Jurkat, Clone E6-1 (cell line): ENCODE measurements at regions not wholly inside any gene's neighbourhood (a gene's known extent, or its start where the extent isn't known, plus 50 kb on each side); places are given as distances from the start of the nearest gene placed in this dataset.

Experiments used
- DNase-seq: peaks from one replicate; pipeline ENCODE4 v3.0.0-alpha.2; 2011; ENCODE audit warnings: low read depth, low spot score
- H3K4me3 ChIP-seq: 2 replicates; pipeline ENCODE4 v1.5.1; 2011; ENCODE audit warnings: mild to moderate bottlenecking, low read length, control low read depth, moderate library complexity

- DNase-seq = no peak
- H3K4me3 ChIP-seq = no peak overlapping the region
Observed at GRCh38 chr5:1673042-1673677, 126.5 kb downstream of the MRPL36 start.

DNA sequence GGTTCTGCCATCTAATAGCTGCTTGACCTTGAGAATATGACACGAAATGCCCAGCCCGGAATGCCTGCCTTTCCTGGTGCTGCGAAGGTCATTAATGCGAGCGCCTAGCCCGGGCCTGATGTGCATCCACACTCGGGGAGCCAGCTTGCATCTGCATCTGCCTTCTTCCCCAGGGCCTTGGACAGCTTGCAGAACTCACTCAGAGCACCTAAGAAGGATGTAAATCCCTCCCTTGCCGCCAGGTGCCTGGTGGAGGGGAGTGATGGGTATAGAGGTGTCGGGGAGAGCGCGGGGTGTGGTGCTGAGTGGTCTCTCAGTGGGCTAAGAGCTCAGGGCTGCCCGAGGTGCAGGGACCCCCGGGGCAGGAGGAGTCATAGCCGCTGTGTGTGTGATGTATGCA lies 127.2 kb downstream of the MRPL36 start:
- no peak for DNase-seq
- no peak overlapping the region for H3K4me3 ChIP-seq

GRCh38 chr5:1671351-1671750 lies 128.3 kb downstream of the MRPL36 start:
- no peak for DNase-seq
- H3K4me3 ChIP-seq = no peak overlapping the region

DNA sequence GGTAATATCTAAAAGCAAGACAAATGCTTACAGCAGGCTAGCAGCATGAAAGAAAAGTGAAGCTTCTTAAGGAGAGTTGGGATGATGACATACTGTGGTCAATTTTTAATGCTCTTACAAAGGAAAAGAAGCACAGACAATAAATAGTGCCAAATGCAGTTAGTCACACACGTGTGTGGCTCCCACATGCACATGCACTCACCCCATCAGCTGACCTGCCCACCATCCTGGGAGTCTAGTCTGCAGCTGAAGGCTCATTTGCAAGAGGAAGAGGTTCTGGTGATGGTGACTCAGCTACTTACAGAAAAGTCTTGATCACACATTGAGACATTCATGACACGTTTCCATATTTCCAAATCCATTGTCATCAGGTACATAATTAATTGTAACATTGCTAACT lies 129.3 kb downstream of the MRPL36 start:
- no peak overlapping the region for H3K4me3 ChIP-seq
- no peak for DNase-seq

DNA sequence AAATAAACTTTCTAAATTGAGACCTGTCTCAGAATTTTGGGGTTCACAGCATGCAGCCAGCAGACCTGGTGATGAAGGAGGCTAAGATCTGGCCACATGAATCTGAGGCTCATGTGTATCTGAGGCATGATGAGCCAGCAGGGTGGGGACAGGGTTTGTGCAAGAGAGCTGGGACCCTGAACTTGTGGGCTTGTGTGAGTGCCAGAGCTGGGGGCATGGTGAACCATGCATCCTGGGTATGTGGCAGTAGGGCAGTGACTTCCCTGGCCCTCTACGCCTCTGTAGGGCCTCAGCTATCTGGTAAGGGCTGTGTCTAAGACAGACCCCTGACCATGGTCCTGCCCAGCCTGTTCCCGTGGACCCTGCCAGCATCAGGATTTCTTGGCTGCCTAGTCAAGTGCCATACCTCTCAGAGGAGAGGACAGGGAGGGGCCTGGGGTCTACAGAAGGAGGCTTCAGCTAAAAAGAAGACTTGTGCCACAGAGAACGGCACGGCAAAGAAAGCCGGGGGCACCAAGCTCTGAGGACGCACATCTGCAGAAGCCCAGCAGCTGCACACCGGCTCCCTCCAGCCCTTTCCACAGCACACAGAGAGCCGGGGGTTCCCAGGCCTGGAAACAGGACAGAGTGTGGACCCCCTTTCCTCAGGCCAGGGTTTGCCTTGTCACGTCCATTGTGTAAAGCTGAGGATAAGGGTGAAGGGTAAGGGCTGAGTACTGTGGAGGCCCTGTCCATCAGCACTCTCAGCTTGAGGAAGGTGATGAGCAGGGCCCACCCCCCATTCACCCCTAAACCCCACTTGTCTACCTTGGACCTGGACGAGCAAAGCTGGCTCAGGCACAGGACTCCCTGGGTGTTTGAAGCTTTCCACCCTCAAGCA lies 130.1 kb downstream of the MRPL36 start:
- DNase-seq = no peak
- no peak overlapping the region for H3K4me3 ChIP-seq

GRCh38 chr5:1668141-1668721 lies 131.4 kb downstream of the MRPL36 start:
- H3K4me3 ChIP-seq = no peak overlapping the region
- DNase-seq = no peak

DNA sequence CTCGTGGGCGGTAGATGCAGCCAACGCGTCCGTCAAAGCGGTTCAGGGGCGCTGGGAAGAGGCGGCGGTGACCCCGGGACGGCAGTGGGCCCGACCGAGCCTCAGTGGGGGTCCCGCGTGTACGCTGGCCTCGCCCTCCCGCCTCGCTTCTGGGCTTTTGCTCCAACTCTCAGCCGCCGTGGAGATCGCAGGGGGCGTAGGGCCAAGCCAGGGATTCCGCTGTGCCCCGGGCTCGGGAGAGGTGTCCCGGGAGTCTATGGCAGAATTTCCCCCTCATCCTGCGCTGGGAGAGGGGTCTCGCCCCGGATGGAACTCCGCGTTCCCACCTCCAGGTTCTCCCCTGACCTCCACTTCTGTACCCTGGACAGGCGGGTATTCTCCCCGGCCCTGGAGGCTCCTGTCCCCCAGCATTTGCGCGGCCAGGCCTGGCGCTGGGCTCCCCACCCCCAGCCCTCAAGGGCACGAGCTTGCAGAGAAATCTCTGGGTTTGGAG lies 131.9 kb downstream of the MRPL36 start:
- no peak for DNase-seq
- no peak overlapping the region for H3K4me3 ChIP-seq

GRCh38 chr5:1666812-1667588 lies 132.6 kb downstream of the MRPL36 start:
- DNase-seq = no peak
- H3K4me3 ChIP-seq = no peak overlapping the region

- no peak overlapping the region for H3K4me3 ChIP-seq
- DNase-seq = no peak
Observed at GRCh38 chr5:1666221-1666620, 133.4 kb downstream of the MRPL36 start.

- H3K4me3 ChIP-seq = no peak overlapping the region
- no peak for DNase-seq
Observed at GRCh38 chr5:1665803-1666202, 133.8 kb downstream of the MRPL36 start.

GRCh38 chr5:1665231-1665630 lies 134.4 kb downstream of the MRPL36 start:
- no peak for DNase-seq
- no peak overlapping the region for H3K4me3 ChIP-seq

- DNase-seq = no peak
- no peak overlapping the region for H3K4me3 ChIP-seq
Observed at GRCh38 chr5:1663186-1663585, 136.5 kb downstream of the MRPL36 start.

GRCh38 chr5:1662559-1663085 lies 137.0 kb downstream of the MRPL36 start:
- H3K4me3 ChIP-seq = no peak overlapping the region
- no peak for DNase-seq

GRCh38 chr5:1661831-1662558 lies 137.6 kb downstream of the MRPL36 start:
- no peak overlapping the region for H3K4me3 ChIP-seq
- DNase-seq = no peak

- no peak overlapping the region for H3K4me3 ChIP-seq
- no peak for DNase-seq
Observed at GRCh38 chr5:1661311-1661710, 137.6 kb upstream of the LPCAT1 start.

DNA sequence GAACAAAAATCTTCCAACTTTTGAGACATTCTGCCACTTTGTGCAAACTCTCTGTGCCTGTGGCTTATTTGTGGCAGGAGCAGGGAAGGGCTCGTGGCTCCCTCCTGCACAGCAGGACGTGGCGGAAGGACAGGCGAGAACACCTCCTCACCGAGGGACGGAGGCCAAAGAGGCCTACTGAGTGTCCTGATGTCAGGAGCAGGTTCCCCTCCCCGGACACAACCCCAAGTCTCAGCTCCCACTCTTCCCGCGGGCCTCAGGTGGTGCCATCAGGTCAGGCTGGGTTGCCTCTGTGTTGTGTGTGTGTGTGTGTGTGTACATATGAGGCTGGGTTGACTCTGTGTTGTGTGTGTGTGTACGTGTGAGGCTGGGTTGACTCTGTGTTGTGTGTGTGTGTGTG lies 136.8 kb upstream of the LPCAT1 start:
- H3K4me3 ChIP-seq = no peak overlapping the region
- DNase-seq = no peak

DNA sequence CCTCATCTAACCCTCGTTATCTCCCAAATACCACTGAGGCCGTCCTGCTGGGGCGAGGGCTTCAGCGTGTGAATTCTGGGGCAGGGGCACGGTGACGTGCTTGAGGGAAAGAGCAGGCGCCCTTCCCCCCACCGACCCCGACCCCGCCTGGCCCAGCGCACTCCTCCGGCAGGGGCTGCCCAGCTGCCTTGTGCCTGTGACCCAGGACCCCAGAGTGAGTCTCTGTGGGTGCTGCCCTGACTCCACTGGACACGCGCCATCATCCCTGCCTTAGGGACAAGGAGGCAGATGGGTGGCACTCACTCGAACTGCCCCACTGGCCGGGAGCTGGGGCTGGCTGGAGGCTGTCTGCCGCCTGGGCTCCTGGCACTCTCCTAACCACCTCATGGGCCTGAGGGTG lies 136.2 kb upstream of the LPCAT1 start:
- no peak overlapping the region for H3K4me3 ChIP-seq
- no peak for DNase-seq

GRCh38 chr5:1659100-1659981 lies 135.6 kb upstream of the LPCAT1 start:
- H3K4me3 ChIP-seq = no peak overlapping the region

More at GRCh38 chr5:1659100-1659981, 135.6 kb upstream of the LPCAT1 start:
- DNase-seq = no peak
